GM18519 (cell line): ENCODE measurements at regions not wholly inside any gene's neighbourhood (a gene's known extent, or its start where the extent isn't known, plus 50 kb on each side); places are given as distances from the start of the nearest gene placed in this dataset.
"Not testable (repeated sequence)": the region's sequence is repeated elsewhere in the genome, so short reads cannot be mapped to it uniquely, and the experiment has no call there.

Source experiments
- ATAC-seq: cut with Tn5 transposase; IDR thresholded peaks from one replicate; pipeline ENCODE4 v1.9.1; 2021; ENCODE audit warnings: mild to moderate bottlenecking, moderate library complexity; ENCODE audit not compliant: unreplicated experiment, low FRiP score

DNA sequence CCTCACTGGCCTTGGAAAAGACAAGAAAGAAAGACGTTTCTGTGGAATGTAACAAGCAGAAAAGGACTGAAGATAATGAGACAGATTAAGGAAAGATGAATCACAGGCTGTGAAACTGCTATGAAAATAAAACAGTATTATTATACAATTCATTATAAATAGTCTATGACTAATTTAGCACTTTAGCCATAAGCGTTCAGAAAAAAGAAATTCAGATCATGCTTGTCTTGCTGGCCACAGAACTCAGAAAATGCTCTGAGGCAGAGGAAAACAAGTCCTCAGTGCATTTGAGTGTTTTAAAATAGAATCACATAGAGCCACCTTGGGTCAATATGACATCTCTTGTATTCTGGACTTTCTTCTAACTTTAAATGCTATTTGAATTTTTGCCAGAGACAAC, 65.9 kb upstream of the NBPF26 start:
- not testable (repeated sequence) for ATAC-seq

- not testable (repeated sequence) for ATAC-seq
These were observed 65.1 kb upstream of the NBPF26 start for GRCh38 chr1:120658622-120659021.

DNA sequence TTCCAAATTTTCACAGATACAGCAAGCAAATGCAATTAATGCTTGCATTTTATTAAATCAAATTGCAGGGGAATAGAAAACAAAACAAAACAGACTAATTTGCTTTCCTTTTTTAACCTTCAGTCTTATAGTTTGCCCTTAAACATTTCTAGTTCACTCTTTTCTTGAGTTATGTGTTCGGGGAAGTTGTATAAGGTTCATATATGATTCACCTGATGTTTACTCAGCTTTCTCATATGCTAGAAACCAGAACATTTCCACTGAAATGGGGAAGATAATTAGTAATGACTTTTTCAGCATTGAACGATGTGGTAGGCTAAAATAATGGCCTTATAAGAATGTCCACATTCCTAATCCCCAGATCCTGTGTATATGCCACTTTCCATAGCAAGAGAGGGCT, 64.6 kb upstream of the NBPF26 start:
- ATAC-seq = not testable (repeated sequence)

DNA sequence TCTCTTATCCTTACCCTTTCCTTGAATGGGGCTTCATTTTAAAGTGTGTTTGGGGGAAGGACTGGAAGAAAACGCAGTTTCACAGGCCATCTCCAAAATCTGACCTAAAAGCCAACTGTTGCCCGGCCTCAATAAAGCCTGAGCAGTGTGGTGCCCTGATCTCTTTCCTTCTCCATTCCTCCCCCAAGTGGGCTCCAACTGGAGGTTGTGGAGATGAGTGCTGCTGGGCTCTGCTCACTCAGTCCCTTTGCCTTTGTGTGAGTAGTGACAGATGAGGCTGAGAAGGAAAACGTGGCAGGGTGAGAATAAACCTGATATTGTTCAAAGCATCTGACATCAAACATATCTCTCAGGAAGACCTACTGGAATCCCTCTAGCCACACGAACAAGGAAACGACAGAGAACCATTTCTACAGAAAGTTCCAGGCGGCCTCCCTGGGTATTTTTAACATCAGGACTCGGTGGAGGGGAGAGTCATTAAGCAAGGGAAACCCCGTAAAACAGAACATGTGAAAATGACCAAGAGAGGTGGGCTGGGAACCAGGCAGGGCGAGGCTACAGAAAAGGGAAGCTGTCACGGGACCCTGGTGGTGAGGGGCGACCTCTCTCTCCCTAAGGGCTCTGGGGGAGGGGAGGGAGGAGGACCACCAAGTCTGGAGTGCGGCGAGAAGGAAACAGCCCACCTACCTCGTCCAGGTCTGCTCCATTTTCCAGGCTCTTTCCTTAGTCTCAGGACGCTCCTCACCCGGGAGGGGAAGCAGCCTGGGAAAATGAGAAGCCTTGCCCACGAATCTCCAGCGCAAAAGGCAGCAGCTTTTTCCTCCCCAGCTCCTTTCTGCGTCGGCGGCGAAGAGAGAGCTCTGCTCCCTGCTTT, 59.1 kb upstream of the NBPF26 start:
- ATAC-seq = not testable (repeated sequence)

DNA sequence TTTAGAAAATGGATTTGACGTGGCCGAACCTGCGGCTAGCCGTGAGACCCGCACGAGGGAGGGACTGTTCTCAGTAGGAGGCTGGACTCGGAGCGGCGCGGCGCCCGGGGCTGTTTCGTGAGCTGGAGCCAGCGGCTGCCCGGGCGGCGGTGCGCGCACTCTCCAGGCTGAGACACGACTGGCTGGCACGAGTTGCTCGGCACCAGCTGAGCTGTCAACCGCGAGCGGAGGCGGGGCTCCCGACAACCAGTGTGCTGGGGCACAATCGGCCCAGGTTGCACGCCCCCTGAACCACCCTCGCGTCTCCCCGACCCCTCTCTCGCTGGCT, 58.5 kb upstream of the NBPF26 start:
- ATAC-seq = not testable (repeated sequence)

GRCh38 chr1:120668187-120668586, 55.6 kb upstream of the NBPF26 start:
- not testable (repeated sequence) for ATAC-seq
